Fibroblast of lung (primary cell): ENCODE measurements at regions not wholly inside any gene's neighbourhood (a gene's known extent, or its start where the extent isn't known, plus 50 kb on each side); places are given as distances from the start of the nearest gene placed in this dataset.

Experiments
- DNase-seq, 2 donors: peaks; one replicate each; pipeline versions ENCODE4 v3.0.0 to v3.0.0-alpha.2; 2010; ENCODE audit warnings: low read depth in 2 of 2
- H2AFZ ChIP-seq: 2 replicates; pipeline ENCODE4 v1.5.1; 2012; ENCODE audit warnings: low read length, control low read depth, inconsistent platforms
- H3K27ac ChIP-seq: 2 replicates; pipeline ENCODE4 v1.5.1; 2011; ENCODE audit warnings: low read length, control low read depth; ENCODE audit not compliant: insufficient read depth
- H3K27me3 ChIP-seq: 2 replicates; pipeline ENCODE4 v1.5.1; 2011; ENCODE audit warnings: mild to moderate bottlenecking, low read length; ENCODE audit not compliant: control insufficient read depth, insufficient read depth
- H3K36me3 ChIP-seq: 2 replicates; pipeline ENCODE4 v1.5.1; 2011; ENCODE audit warnings: low read length; ENCODE audit not compliant: control insufficient read depth, insufficient read depth
- H3K4me1 ChIP-seq: 2 replicates; pipeline ENCODE4 v1.5.1; 2011; ENCODE audit warnings: low read length; ENCODE audit not compliant: control insufficient read depth, insufficient read depth; ENCODE audit errors: extremely low read depth
- H3K4me2 ChIP-seq: 2 replicates; pipeline ENCODE4 v1.5.1; 2011; ENCODE audit warnings: low read length, control low read depth; ENCODE audit not compliant: insufficient read depth; ENCODE audit errors: extremely low read depth
- H3K4me3 ChIP-seq, 4 experiments: fragments of 200-600 bp in 1 of 4; sonication (generic) in 1 of 4; replicated peaks in 1 of 4; 2 replicates each; pipeline ENCODE4 v1.5.1; 2011 to 2016; ENCODE audit warnings: low read length in 4 of 4, low read depth in 3 of 4, mild to moderate bottlenecking in 3 of 4, control low read depth in 2 of 4, inconsistent platforms in 1 of 4, mixed read lengths in 1 of 4; ENCODE audit not compliant: insufficient read depth in 1 of 4; ENCODE audit errors: control extremely low read depth in 1 of 4
- H3K79me2 ChIP-seq: 2 replicates; pipeline ENCODE4 v1.5.1; 2012; ENCODE audit warnings: mild to moderate bottlenecking, low read length, inconsistent platforms; ENCODE audit not compliant: control insufficient read depth, insufficient read depth
- H3K9ac ChIP-seq: 2 replicates; pipeline ENCODE4 v1.5.1; 2011; ENCODE audit warnings: mild to moderate bottlenecking, low read length, control low read depth; ENCODE audit not compliant: insufficient read depth
- H3K9me3 ChIP-seq: 2 replicates; pipeline ENCODE4 v1.5.1; 2012; ENCODE audit warnings: low read depth, low read length; ENCODE audit not compliant: control insufficient read depth, insufficient read depth
- H4K20me1 ChIP-seq: 2 replicates; pipeline ENCODE4 v1.5.1; 2011; ENCODE audit warnings: low read length; ENCODE audit not compliant: control insufficient read depth, insufficient read depth; ENCODE audit errors: extremely low read depth
- CTCF ChIP-seq, 2 donors: IDR thresholded peaks in 1 of 2; conservative IDR thresholded peaks in 1 of 2; 1 replicate in 1 of 2; 2 replicates in 1 of 2; pipeline ENCODE4 v1.5.1; 2011 to 2012; ENCODE audit warnings: low read length in 2 of 2, control low read depth in 1 of 2, inconsistent platforms in 1 of 2, low read depth in 1 of 2, mild to moderate bottlenecking in 1 of 2
- EZH2 ChIP-seq: IDR thresholded peaks from 2 replicates; pipeline ENCODE4 v1.5.1; 2012; ENCODE audit warnings: low read length, control low read depth, mild to moderate bottlenecking; ENCODE audit errors: missing control alignments

- H3K4me1 ChIP-seq: no peaks in the 10 kb centered on the region
- H3K79me2 ChIP-seq: no peaks in the 10 kb centered on the region
- no peaks in the 10 kb centered on the region for H3K36me3 ChIP-seq
- TF ChIP-seq EZH2 (no peak), CTCF (conservative IDR thresholded peaks at IDR 0.05 in 1 of 2, IDR thresholded peaks at IDR 0.05 in 1 of 2; ENCODE audit: low read depth in 1 of 2, low read length in 2 of 2) (no peak)
- H3K9me3 ChIP-seq: no peaks in the 10 kb centered on the region
- no peak overlapping the region for H3K4me2 ChIP-seq
- peak in 1 of 2 donors; percentile 13 for DNase-seq
- no peaks in the 10 kb centered on the region for H4K20me1 ChIP-seq
- no peak overlapping the region for H3K27ac ChIP-seq
- H2AFZ ChIP-seq: no peak overlapping the region
- H3K4me3 ChIP-seq: no peak overlapping the region
- H3K9ac ChIP-seq: no peak overlapping the region
- peaks cover 55% of the 10 kb centered on the region for H3K27me3 ChIP-seq
Measured at GRCh38 chr10:100656454-100656853, 88.9 kb upstream of the PAX2 start.

GRCh38 chr10:100658269-100658668 is 87.1 kb upstream of the PAX2 start:
- Histone ChIP-seq H4K20me1 (no peaks in the 10 kb centered on the region), H3K4me2 (no peak overlapping the region), H3K79me2 (no peaks in the 10 kb centered on the region), H3K4me3 (no peak overlapping the region), H3K4me1 (no peaks in the 10 kb centered on the region), H3K27me3 (peaks cover 49% of the 10 kb centered on the region), H3K36me3 (no peaks in the 10 kb centered on the region), H3K9ac (no peak overlapping the region), H3K27ac (no peak overlapping the region), H3K9me3 (no peaks in the 10 kb centered on the region), H2AFZ (no peak overlapping the region)
- TF ChIP-seq CTCF (conservative IDR thresholded peaks at IDR 0.05 in 1 of 2, IDR thresholded peaks at IDR 0.05 in 1 of 2; ENCODE audit: low read depth in 1 of 2, low read length in 2 of 2) (no peak), EZH2 (no peak)
- DNase-seq: no peak

GRCh38 chr10:100659361-100660098 is 85.9 kb upstream of the PAX2 start:
- H2AFZ ChIP-seq: no peak overlapping the region
- H3K9me3 ChIP-seq: no peaks in the 10 kb centered on the region
- peak; percentile 44 for TF ChIP-seq EZH2
- TF ChIP-seq CTCF (conservative IDR thresholded peaks at IDR 0.05 in 1 of 2, IDR thresholded peaks at IDR 0.05 in 1 of 2; ENCODE audit: low read depth in 1 of 2, low read length in 2 of 2): no peak
- no peak overlapping the region for H3K4me2 ChIP-seq
- H3K4me1 ChIP-seq: no peaks in the 10 kb centered on the region
- H3K4me3 ChIP-seq: no peak overlapping the region
- H3K27me3 ChIP-seq: peaks cover 46% of the 10 kb centered on the region
- DNase-seq: no peak
- H3K79me2 ChIP-seq: no peaks in the 10 kb centered on the region
- no peak overlapping the region for H3K9ac ChIP-seq
- no peak overlapping the region for H3K27ac ChIP-seq
- H3K36me3 ChIP-seq: no peaks in the 10 kb centered on the region
- H4K20me1 ChIP-seq: no peaks in the 10 kb centered on the region
